Neuron (in vitro differentiated cells): ENCODE measurements at regions not wholly inside any gene's neighbourhood (a gene's known extent, or its start where the extent isn't known, plus 50 kb on each side); places are given as distances from the start of the nearest gene placed in this dataset.

Source experiments
- H2AFZ ChIP-seq: one replicate; pipeline ENCODE4 v1.6.1; 2013; ENCODE audit warnings: low read depth, mild to moderate bottlenecking, inconsistent platforms, low read length, moderate library complexity
- H3K27me3 ChIP-seq: one replicate; pipeline ENCODE4 v1.6.1; 2013; ENCODE audit warnings: low read length; ENCODE audit not compliant: insufficient read depth
- H3K36me3 ChIP-seq: one replicate; pipeline ENCODE4 v1.6.1; 2013; ENCODE audit warnings: low read length; ENCODE audit not compliant: insufficient read depth
- H3K4me1 ChIP-seq: one replicate; pipeline ENCODE4 v1.6.1; 2013; ENCODE audit warnings: low read length; ENCODE audit not compliant: insufficient read depth
- H3K4me3 ChIP-seq: 2 replicates; pipeline ENCODE4 v1.5.1; 2013; ENCODE audit warnings: mild to moderate bottlenecking, low read length, moderate library complexity
- H3K9me3 ChIP-seq: one replicate; pipeline ENCODE4 v1.6.1; 2013; ENCODE audit warnings: low read length

GRCh38 chr10:55400075-55400849 lies 599.2 kb upstream of the PCDH15 start:
- Histone ChIP-seq H2AFZ (no peak overlapping the region), H3K27me3 (no peaks in the 10 kb centered on the region), H3K9me3 (no peaks in the 10 kb centered on the region), H3K36me3 (no peaks in the 10 kb centered on the region), H3K4me3 (no peak overlapping the region), H3K4me1 (no peaks in the 10 kb centered on the region)

GRCh38 chr10:55398497-55398882 lies 597.5 kb upstream of the PCDH15 start:
- Histone ChIP-seq H3K4me1 (no peaks in the 10 kb centered on the region), H3K27me3 (no peaks in the 10 kb centered on the region), H2AFZ (no peak overlapping the region), H3K4me3 (no peak overlapping the region), H3K9me3 (no peaks in the 10 kb centered on the region), H3K36me3 (no peaks in the 10 kb centered on the region)

DNA sequence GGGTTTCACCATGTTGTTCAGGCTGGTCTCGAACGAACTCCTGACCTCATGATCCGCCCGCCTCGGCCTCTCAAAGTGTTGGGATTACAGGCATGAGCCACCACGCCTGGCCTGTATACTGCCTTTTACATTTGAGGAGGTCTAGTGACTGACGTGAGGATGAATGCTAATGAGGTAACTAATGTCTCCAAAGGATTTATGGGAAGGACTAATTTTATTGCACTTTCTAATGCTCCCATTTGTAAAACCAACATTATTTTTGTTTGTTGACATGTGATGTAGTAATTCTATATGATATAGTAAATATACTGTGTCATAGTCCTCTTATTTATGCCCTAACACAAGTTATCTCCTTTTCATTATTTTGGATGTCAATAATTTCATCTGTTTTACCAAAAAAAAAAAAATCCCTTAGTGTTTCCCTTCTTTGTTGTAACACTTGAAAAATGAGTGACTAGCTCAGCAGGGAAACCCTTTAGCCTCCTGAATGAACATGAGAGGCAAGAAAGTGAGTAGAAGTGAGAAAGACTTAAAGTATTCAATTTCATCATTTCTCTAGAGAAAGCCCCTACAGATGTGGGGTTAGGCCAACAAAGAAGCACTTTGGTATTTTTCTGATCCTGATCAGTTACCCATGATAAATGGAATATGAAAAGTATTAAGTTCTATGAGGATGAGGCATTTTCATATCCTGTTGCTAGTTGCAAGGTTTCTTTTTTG lies 596.9 kb upstream of the PCDH15 start:
- Histone ChIP-seq H3K36me3 (no peaks in the 10 kb centered on the region), H3K27me3 (no peaks in the 10 kb centered on the region), H2AFZ (no peak overlapping the region), H3K9me3 (no peaks in the 10 kb centered on the region), H3K4me1 (no peaks in the 10 kb centered on the region), H3K4me3 (no peak overlapping the region)

DNA sequence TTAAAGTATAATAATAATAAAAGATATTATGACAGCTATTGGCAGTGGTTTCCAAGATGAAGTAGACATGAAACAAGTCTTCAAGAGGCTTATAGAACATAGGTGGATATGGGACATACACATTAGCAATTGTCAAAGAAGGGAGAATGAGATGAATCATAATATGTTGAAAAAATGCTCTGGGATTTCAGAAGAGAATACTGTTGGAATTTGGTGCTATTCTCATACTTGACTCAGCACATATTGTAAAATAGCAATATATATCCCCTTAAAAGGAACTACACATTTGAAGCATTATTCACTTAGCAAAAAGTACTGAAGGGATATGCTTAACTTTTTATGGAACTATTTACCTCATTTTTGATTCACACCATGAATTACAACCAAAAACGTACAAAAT lies 577.2 kb upstream of the PCDH15 start:
- Histone ChIP-seq H2AFZ (no peak overlapping the region), H3K27me3 (no peaks in the 10 kb centered on the region), H3K4me3 (no peak overlapping the region), H3K36me3 (no peaks in the 10 kb centered on the region), H3K9me3 (no peaks in the 10 kb centered on the region), H3K4me1 (peaks cover 2% of the 10 kb centered on the region)

- H3K4me1 ChIP-seq: peaks cover 6% of the 10 kb centered on the region
- no peak overlapping the region for H3K4me3 ChIP-seq
- no peaks in the 10 kb centered on the region for H3K9me3 ChIP-seq
- no peaks in the 10 kb centered on the region for H3K36me3 ChIP-seq
- H3K27me3 ChIP-seq: no peaks in the 10 kb centered on the region
- no peak overlapping the region for H2AFZ ChIP-seq
Measured at GRCh38 chr10:55374917-55375316, 573.9 kb upstream of the PCDH15 start.

- Histone ChIP-seq H2AFZ (no peak overlapping the region), H3K36me3 (no peaks in the 10 kb centered on the region), H3K4me3 (no peak overlapping the region), H3K9me3 (no peaks in the 10 kb centered on the region), H3K4me1 (peaks cover 11% of the 10 kb centered on the region), H3K27me3 (no peaks in the 10 kb centered on the region)
Measured at GRCh38 chr10:55374060-55374459, 573.0 kb upstream of the PCDH15 start.

- H3K4me3 ChIP-seq: no peak overlapping the region
- H3K27me3 ChIP-seq: no peaks in the 10 kb centered on the region
- no peaks in the 10 kb centered on the region for H3K36me3 ChIP-seq
- H3K9me3 ChIP-seq: no peaks in the 10 kb centered on the region
- peak overlapping the region; percentile 58 for H2AFZ ChIP-seq
- H3K4me1 ChIP-seq: peaks cover 11% of the 10 kb centered on the region
Measured at GRCh38 chr10:55369670-55370420, 568.8 kb upstream of the PCDH15 start.

DNA sequence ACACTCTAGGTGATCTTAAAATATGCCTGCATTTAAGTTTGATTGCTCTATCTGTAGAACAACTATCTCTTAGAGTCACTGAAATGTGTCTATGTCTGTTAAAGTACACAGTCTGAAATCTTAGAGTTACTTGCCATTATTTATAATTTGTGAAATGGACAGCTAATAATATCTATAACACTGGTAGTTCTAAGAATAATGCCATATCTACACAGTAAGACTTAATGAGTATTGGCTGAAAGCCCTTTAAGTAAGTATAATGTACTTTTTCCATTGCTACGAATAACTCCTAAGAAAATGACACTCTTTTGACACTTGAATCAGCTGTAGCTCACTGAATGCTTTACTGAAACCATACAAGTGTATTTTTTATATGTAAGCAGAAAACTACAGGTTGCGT lies 567.4 kb upstream of the PCDH15 start:
- H3K4me3 ChIP-seq: no peak overlapping the region
- H3K27me3 ChIP-seq: no peaks in the 10 kb centered on the region
- no peaks in the 10 kb centered on the region for H3K36me3 ChIP-seq
- no peaks in the 10 kb centered on the region for H3K9me3 ChIP-seq
- peaks cover 9% of the 10 kb centered on the region for H3K4me1 ChIP-seq
- H2AFZ ChIP-seq: no peak overlapping the region

GRCh38 chr10:55367555-55367954 lies 566.5 kb upstream of the PCDH15 start:
- H3K36me3 ChIP-seq: no peaks in the 10 kb centered on the region
- H3K27me3 ChIP-seq: no peaks in the 10 kb centered on the region
- peaks cover 9% of the 10 kb centered on the region for H3K4me1 ChIP-seq
- H2AFZ ChIP-seq: no peak overlapping the region
- H3K4me3 ChIP-seq: no peak overlapping the region
- no peaks in the 10 kb centered on the region for H3K9me3 ChIP-seq

- Histone ChIP-seq H3K4me3 (no peak overlapping the region), H3K4me1 (no peaks in the 10 kb centered on the region), H3K9me3 (no peaks in the 10 kb centered on the region), H3K27me3 (no peaks in the 10 kb centered on the region), H3K36me3 (no peaks in the 10 kb centered on the region), H2AFZ (no peak overlapping the region)
Measured at GRCh38 chr10:55358539-55358938, 557.5 kb upstream of the PCDH15 start.

DNA sequence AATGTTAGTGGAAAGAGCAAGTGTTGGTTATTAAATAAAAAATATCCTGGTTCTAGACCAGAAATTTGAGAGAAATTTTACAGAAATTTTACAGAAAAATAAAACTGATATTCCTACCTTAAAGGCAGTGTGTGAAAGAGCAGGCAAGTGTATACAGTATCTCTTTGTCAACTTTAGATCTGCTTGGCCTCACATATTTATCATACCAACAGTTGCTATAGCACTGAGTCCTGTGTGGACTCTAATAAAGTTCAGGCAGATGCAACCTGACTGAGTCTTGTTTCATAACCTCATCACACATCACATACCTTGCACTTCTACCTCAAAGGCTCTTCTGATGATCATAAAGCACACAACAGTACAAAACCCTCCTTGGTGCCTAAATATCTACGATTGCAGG lies 552.4 kb upstream of the PCDH15 start:
- Histone ChIP-seq H3K27me3 (no peaks in the 10 kb centered on the region), H3K36me3 (no peaks in the 10 kb centered on the region), H3K9me3 (no peaks in the 10 kb centered on the region), H3K4me1 (peaks cover 7% of the 10 kb centered on the region), H3K4me3 (no peak overlapping the region), H2AFZ (no peak overlapping the region)

DNA sequence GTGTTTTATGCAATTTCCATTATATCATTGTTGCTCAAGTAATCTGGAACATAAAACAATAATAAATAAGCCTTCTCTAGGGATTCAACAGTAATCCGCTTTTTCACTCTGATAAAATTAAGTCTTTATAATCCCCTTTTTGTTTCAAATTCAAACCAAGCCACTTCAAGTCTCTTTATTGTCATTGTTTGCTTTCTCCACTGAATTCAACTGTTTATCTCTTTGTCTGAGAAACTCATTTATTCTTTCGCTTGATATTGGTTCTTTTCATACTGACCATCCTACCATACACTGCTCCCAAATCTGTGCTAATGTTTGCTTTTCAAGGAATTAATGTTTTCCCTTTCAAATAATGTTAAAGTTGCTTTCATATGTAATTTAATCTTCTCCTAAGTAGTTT lies 550.4 kb upstream of the PCDH15 start:
- Histone ChIP-seq H3K9me3 (no peaks in the 10 kb centered on the region), H3K27me3 (no peaks in the 10 kb centered on the region), H3K4me3 (no peak overlapping the region), H3K4me1 (peaks cover 7% of the 10 kb centered on the region), H3K36me3 (no peaks in the 10 kb centered on the region), H2AFZ (no peak overlapping the region)

- Histone ChIP-seq H3K4me3 (no peak overlapping the region), H2AFZ (no peak overlapping the region)
Measured at GRCh38 chr10:55348534-55348933, 547.5 kb upstream of the PCDH15 start.

More at GRCh38 chr10:55348534-55348933, 547.5 kb upstream of the PCDH15 start:
- Histone ChIP-seq H3K4me1 (peaks cover 7% of the 10 kb centered on the region), H3K36me3 (no peaks in the 10 kb centered on the region), H3K9me3 (no peaks in the 10 kb centered on the region), H3K27me3 (no peaks in the 10 kb centered on the region)
